ENCODE measurements at regions not wholly inside any gene's neighbourhood (a gene's known extent, or its start where the extent isn't known, plus 50 kb on each side); places are given as distances from the start of the nearest gene placed in this dataset.

DNA sequence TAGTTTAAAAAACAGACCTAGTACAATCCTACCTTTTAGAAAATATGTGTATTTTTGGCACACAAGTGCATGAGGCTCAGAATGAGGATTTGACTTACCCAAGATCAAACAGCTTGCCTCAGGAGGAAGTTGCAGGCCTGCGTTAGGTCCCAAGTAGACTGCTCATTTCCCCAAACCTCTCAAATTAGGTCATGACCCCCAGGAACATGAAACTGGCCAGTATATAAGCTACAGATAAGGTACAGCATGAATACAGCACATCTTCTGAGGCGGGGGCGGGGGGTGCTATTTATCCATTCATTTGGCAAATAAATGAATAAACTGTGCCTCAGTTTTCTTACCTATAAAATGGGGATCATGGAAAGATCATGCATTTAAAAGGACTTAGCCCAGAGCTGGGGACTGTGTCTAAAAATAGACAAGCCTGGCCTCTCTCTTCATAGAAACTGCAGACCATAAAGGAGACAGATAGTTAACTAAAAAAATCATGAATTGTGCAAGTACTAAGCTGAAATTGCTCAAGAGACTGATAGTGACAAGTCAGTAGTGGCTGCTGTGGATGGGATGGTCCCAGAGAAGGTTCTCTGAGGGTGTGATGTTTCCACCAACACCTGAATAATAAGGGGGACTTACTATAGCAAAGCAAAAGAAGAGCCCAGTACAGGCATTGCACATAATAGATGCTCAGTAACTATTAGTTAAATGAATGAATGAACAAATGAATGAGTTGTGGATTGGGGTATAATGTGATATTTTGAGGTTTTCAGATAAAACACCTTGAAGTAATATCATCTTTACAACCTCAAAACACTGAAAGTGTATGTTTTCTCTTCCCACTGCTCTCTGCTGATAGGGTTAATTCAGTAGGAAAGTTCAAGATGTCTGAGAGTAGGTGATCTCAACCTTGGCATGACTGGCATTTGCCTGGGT is 258.5 kb upstream of the PROK2 start:
- TF ChIP-seq USF1 (IDR thresholded peaks at IDR 0.05; ENCODE audit: borderline replicate concordance, low read depth) (no peak), SIN3A (IDR thresholded peaks at IDR 0.05; ENCODE audit: borderline replicate concordance, low read depth, low read length) (no peak)
- TF ChIP-seq, protein P1, sequence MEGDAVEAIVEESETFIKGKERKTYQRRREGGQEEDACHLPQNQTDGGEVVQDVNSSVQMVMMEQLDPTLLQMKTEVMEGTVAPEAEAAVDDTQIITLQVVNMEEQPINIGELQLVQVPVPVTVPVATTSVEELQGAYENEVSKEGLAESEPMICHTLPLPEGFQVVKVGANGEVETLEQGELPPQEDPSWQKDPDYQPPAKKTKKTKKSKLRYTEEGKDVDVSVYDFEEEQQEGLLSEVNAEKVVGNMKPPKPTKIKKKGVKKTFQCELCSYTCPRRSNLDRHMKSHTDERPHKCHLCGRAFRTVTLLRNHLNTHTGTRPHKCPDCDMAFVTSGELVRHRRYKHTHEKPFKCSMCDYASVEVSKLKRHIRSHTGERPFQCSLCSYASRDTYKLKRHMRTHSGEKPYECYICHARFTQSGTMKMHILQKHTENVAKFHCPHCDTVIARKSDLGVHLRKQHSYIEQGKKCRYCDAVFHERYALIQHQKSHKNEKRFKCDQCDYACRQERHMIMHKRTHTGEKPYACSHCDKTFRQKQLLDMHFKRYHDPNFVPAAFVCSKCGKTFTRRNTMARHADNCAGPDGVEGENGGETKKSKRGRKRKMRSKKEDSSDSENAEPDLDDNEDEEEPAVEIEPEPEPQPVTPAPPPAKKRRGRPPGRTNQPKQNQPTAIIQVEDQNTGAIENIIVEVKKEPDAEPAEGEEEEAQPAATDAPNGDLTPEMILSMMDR (IDR thresholded peaks at IDR 0.05): no peak
